IMR-90 (cell line): ENCODE measurements at regions not wholly inside any gene's neighbourhood (a gene's known extent, or its start where the extent isn't known, plus 50 kb on each side); places are given as distances from the start of the nearest gene placed in this dataset. TPM values are rescaled to one million over a fixed set of nuclear protein-coding genes. Genes with fewer than 3 reads are reported as not detected.
"Not testable (repeated sequence)": the region's sequence is repeated elsewhere in the genome, so short reads cannot be mapped to it uniquely, and the experiment has no call there.

Source experiments
- ATAC-seq: fragments of 200-7000 bp; cut with Tn5 transposase; 2 replicates; pipeline ENCODE4 v1.9.1; 2020; ENCODE audit warnings: low read depth, mild to moderate bottlenecking, moderate library complexity
- BruUV-seq: library from RNA; stranded (reverse); fragments of 400-500 nt; replicated peaks from 2 replicates; lab custom pipeline; 2021; lab: Mats Ljungman, UMichigan
- CTCF ChIA-PET: fragments of 300-600 bp; formaldehyde crosslinking; extraction: SDS; loops from one replicate; lab custom pipeline; 2021; ENCODE audit warnings: antibody characterized with exemption; lab: Yijun Ruan, JAX
- POLR2A ChIA-PET: fragments of 300-600 bp; sonication (Branson Sonifier 250); formaldehyde crosslinking; loops from one replicate; lab custom pipeline; 2022; ENCODE audit warnings: antibody characterized with exemption; ENCODE audit not compliant: unreplicated experiment; lab: Charles Lee
- DNase-seq: peaks from one replicate; pipeline ENCODE4 v3.0.0; 2013
- H2AFZ ChIP-seq: replicated peaks from 2 replicates; pipeline ENCODE3; 2013; ENCODE audit warnings: low read length, mild to moderate bottlenecking; ENCODE audit not compliant: poor library complexity
- H2AK5ac ChIP-seq: 2 replicates; pipeline ENCODE4 v1.6.1; 2013; ENCODE audit warnings: low read depth, low read length, inconsistent platforms
- H2AK9ac ChIP-seq: replicated peaks from 2 replicates; pipeline ENCODE3; 2013; ENCODE audit warnings: mild to moderate bottlenecking, low read depth, low read length, moderate library complexity; ENCODE audit not compliant: poor library complexity
- H2BK120ac ChIP-seq: 2 replicates; pipeline ENCODE4 v1.6.1; 2013; ENCODE audit warnings: low read depth, low read length, inconsistent platforms
- H2BK15ac ChIP-seq: 3 replicates; pipeline ENCODE4 v1.6.1; 2013; ENCODE audit warnings: low read depth, low read length, inconsistent platforms
- H2BK20ac ChIP-seq: 2 replicates; pipeline ENCODE4 v1.6.1; 2013; ENCODE audit warnings: low read depth, mild to moderate bottlenecking, inconsistent platforms, low read length, moderate library complexity
- H2BK5ac ChIP-seq: 2 replicates; pipeline ENCODE4 v1.6.1; 2013; ENCODE audit warnings: mild to moderate bottlenecking, low read depth, low read length, inconsistent platforms; ENCODE audit not compliant: poor library complexity, severe bottlenecking
- H3K14ac ChIP-seq: replicated peaks from 2 replicates; pipeline ENCODE4 v1.6.1; 2013; ENCODE audit warnings: low read depth, low read length, inconsistent platforms
- H3K18ac ChIP-seq: 2 replicates; pipeline ENCODE4 v1.6.1; 2013; ENCODE audit warnings: low read depth, low read length, control low read depth
- H3K23ac ChIP-seq: 2 replicates; pipeline ENCODE4 v1.6.1; 2013; ENCODE audit warnings: low read depth, low read length, inconsistent platforms
- H3K27ac ChIP-seq: 2 replicates; pipeline ENCODE4 v1.5.1; 2013; ENCODE audit warnings: mild to moderate bottlenecking, control low read depth, low read length; ENCODE audit not compliant: insufficient read depth
- H3K27me3 ChIP-seq: 2 replicates; pipeline ENCODE4 v1.6.1; 2013; ENCODE audit warnings: low read length; ENCODE audit not compliant: control insufficient read depth, insufficient read depth
- H3K36me3 ChIP-seq: 2 replicates; pipeline ENCODE4 v1.6.1; 2013; ENCODE audit warnings: low read length, mixed read lengths; ENCODE audit not compliant: control insufficient read depth, insufficient read depth
- H3K4ac ChIP-seq: 2 replicates; pipeline ENCODE4 v1.6.1; 2013; ENCODE audit warnings: low read depth, low read length, inconsistent platforms
- H3K4me1 ChIP-seq: 2 replicates; pipeline ENCODE4 v1.6.1; 2013; ENCODE audit warnings: low read length, mixed read lengths; ENCODE audit not compliant: control insufficient read depth, insufficient read depth
- H3K4me2 ChIP-seq: 2 replicates; pipeline ENCODE4 v1.6.1; 2013; ENCODE audit warnings: low read depth, mild to moderate bottlenecking, control low read depth, low read length, moderate library complexity
- H3K4me3 ChIP-seq: 2 replicates; pipeline ENCODE4 v1.5.1; 2013; ENCODE audit warnings: low read depth, mild to moderate bottlenecking, control low read depth, low read length, moderate library complexity; ENCODE audit not compliant: insufficient read depth
- H3K56ac ChIP-seq: 2 replicates; pipeline ENCODE4 v1.6.1; 2013; ENCODE audit warnings: low read length, inconsistent platforms; ENCODE audit not compliant: insufficient read depth; ENCODE audit errors: extremely low read depth
- H3K79me1 ChIP-seq, 2 experiments: 2 replicates each; pipeline ENCODE4 v1.6.1; 2013; ENCODE audit warnings: low read length in 2 of 2, inconsistent platforms in 1 of 2, low read depth in 1 of 2
- H3K9ac ChIP-seq: 2 replicates; pipeline ENCODE4 v1.6.1; 2013; ENCODE audit warnings: low read depth, low read length, control low read depth
- H3K9me1 ChIP-seq: 2 replicates; pipeline ENCODE4 v1.6.1; 2013; ENCODE audit warnings: low read length, inconsistent platforms; ENCODE audit not compliant: insufficient read depth
- H3K9me3 ChIP-seq: 2 replicates; pipeline ENCODE4 v1.6.1; 2013; ENCODE audit warnings: low read length; ENCODE audit not compliant: control insufficient read depth, insufficient read depth
- H4K20me1 ChIP-seq: 2 replicates; pipeline ENCODE4 v1.6.1; 2013; ENCODE audit warnings: low read length, inconsistent platforms; ENCODE audit not compliant: insufficient read depth
- H4K5ac ChIP-seq: 2 replicates; pipeline ENCODE4 v1.6.1; 2013; ENCODE audit warnings: mild to moderate bottlenecking, low read depth, low read length, control low read depth
- H4K8ac ChIP-seq, 2 experiments: 2 replicates each; pipeline ENCODE4 v1.6.1; 2013; ENCODE audit warnings: low read depth in 2 of 2, low read length in 2 of 2, control low read depth in 1 of 2, inconsistent platforms in 1 of 2
- H4K91ac ChIP-seq: 2 replicates; pipeline ENCODE4 v1.6.1; 2013; ENCODE audit warnings: low read depth, low read length, inconsistent platforms; ENCODE audit not compliant: insufficient read depth
- WGBS, 2 experiments: methylation state at CpG; one replicate each; pipeline versions ENCODE4 v1.1.5 to v1.1.7; 2013; ENCODE audit warnings: missing lambda C conversion rate in 2 of 2; ENCODE audit not compliant: insufficient read length in 1 of 2; ENCODE audit errors: extremely low coverage in 2 of 2; 5-methylcytosine and 5-hydroxymethylcytosine counted together
- dilution Hi-C: fragments of 300-500 bp; cut with HindIII; formaldehyde crosslinking; loops from one replicate; pipeline ENCODE4 v1.14.3; 2018; ENCODE audit warnings: low sequenced_read_pairs; ENCODE audit not compliant: unreplicated experiment
- in situ Hi-C: fragments of 300-500 bp; cut with MboI; formaldehyde crosslinking; loops from 3 replicates; pipeline ENCODE4 v1.14.3; 2019; ENCODE audit warnings: low sequenced_read_pairs, inconsistent platforms, mixed read lengths
- intact Hi-C: fragments of 100-400 bp; cut with micrococcal nuclease; formaldehyde crosslinking; loops from 2 replicates; pipeline ENCODE4 v1.10.0; 2022
- microRNA-seq, 2 experiments: library from miRNA; stranded (forward) in 1 of 2; unstranded in 1 of 2; fragments of 10-50 nt in 1 of 2; fragments of <30 nt in 1 of 2; gene quantifications in 1 of 2; microRNA quantifications in 1 of 2; one replicate each; pipeline versions ENCODE3 to v1.1.0; 2013 to 2020; ENCODE audit not compliant: insufficient read depth in 1 of 2, insufficient read length in 1 of 2, unreplicated experiment in 1 of 2
- small RNA-seq, 5 experiments: library from RNA; depleted of rRNA; stranded (forward); fragments of <200 nt; gene quantifications; one replicate each; pipeline ENCODE3, GENCODE V24; 2012

DNA sequence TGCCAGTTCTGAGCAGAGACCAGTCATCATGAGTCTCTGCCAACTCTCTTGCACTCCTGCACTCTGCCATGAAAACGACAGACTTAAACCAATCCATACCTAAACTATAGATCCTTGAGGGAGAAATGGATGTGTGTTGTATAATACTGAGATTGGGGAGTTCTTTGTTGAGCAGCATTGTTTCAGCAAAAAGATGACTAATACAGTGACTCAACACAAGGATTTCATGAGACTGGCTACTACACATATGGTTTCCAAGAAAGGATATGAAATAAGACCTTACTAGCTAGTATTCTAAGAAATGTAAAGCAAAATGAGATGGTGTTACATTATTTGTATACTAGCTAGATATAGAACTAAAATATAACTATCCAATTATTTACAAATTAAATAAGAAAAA lies 53.5 kb upstream of the SEC22B start:
- H4K5ac ChIP-seq, BruUV-seq, H3K79me1 ChIP-seq, H3K23ac ChIP-seq, H3K4me3 ChIP-seq, H4K8ac ChIP-seq, H2AFZ ChIP-seq, H3K4me1 ChIP-seq, POLR2A ChIA-PET, H2AK9ac ChIP-seq, in situ Hi-C loops, dilution Hi-C loops, H2BK5ac ChIP-seq, H3K4ac ChIP-seq, H3K36me3 ChIP-seq, DNase-seq, H2BK20ac ChIP-seq, H3K9ac ChIP-seq, H3K9me3 ChIP-seq, H3K4me2 ChIP-seq, H4K91ac ChIP-seq, H4K20me1 ChIP-seq, H3K9me1 ChIP-seq, H2BK15ac ChIP-seq, H3K14ac ChIP-seq, H3K56ac ChIP-seq, H2BK120ac ChIP-seq, H3K27ac ChIP-seq, CTCF ChIA-PET, H2AK5ac ChIP-seq, H3K27me3 ChIP-seq, intact Hi-C loops, H3K18ac ChIP-seq: not testable (repeated sequence)
- peak; percentile 45 for ATAC-seq
- no CpG with 5 or more reads among the region's 1 CpG for WGBS, 2 experiments

Small RNA genes in the stretch of these regions (microRNA-seq; reads per million reads assigned to microRNA genes)
- gene RF00003 (ENCODE audit: insufficient read depth, insufficient read length): not detected

Small RNA genes in the stretch of these regions (small RNA-seq; reads per million reads assigned to genes)
- 6.3 to 590 (median 33.6) reads per million in 5 experiments for gene RF00003
